PC-9 (cell line): ENCODE measurements at regions not wholly inside any gene's neighbourhood (a gene's known extent, or its start where the extent isn't known, plus 50 kb on each side); places are given as distances from the start of the nearest gene placed in this dataset.

Source experiments
- CTCF ChIP-seq: fragments of 200-600 bp; sonication (generic); conservative IDR thresholded peaks from 2 replicates; pipeline ENCODE4 v1.6.1; 2017; ENCODE audit warnings: mixed run types, antibody characterized with exemption, mild to moderate bottlenecking, moderate library complexity
- EZH2 ChIP-seq: fragments of 200-600 bp; sonication (generic); IDR thresholded peaks from 2 replicates; pipeline ENCODE4 v1.8.0; 2017; ENCODE audit warnings: antibody characterized with exemption, low read depth

GRCh38 chr3:73299184-73299691, 237.8 kb downstream of the EBLN2 start:
- TF ChIP-seq CTCF (no peak), EZH2 (no peak)
